ENCODE measurements at regions not wholly inside any gene's neighbourhood (a gene's known extent, or its start where the extent isn't known, plus 50 kb on each side); places are given as distances from the start of the nearest gene placed in this dataset.

GRCh38 chr2:204437815-204438756, 107.2 kb upstream of the PARD3B start:
- no peak for DNase-seq

GRCh38 chr2:204441316-204441715, 104.0 kb upstream of the PARD3B start:
- no peak for DNase-seq

GRCh38 chr2:204445149-204445548, 100.1 kb upstream of the PARD3B start:
- no peak for DNase-seq

DNA sequence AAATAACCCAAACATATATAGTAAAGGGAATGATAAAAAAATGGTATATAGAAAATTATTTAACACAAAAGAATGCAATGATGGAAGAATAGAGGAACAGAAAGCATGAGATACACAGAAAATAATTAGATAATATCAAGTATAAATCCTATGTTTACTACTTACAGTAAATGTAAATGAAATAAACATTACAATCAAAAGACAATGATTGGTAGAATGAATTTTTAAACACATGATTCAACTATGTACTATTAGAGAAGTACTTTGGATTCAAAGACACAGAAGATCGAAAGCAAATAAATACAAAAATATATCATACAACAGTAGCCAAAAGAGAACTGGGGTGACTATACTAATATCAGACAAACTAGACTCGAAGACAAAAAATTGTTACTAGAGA, 97.6 kb upstream of the PARD3B start:
- DNase-seq: no peak

DNA sequence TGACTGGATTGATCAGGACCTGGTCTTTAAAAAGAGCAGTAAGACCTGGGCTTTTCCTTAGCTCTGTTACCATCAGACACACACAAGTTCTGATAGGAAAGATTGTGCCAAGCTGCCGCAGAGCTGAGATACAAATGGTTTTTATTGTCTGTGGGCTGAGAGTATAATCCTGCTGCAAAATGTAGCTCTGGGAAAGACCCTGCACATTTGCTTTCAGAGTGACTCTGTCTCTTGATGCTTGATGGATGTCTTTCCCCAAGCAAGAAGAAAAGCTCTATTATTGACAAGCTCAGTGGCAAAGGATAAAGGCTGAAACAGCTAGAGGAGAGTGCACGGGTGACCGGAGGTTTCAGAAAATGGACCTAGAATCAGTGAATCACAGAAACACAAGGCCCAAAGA, 95.3 kb upstream of the PARD3B start:
- no peak for DNase-seq

DNA sequence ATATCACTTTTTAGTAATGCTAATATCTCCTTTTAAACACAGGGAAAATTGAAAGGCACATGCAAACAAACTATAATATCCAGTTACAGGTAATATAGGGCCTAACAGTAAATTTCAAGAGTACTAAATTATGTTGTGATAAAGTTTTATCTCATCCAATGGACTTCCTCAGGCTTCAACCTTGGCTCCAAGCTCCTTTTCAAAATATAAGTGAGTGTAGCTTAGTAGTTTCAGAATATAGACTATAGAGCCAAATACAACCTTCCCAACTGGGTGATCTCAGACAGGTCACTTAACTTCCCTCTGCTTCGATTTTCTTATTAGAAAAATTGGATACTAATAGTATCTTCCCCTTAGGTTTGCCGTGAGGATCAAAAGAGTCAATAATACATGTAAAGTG, 93.5 kb upstream of the PARD3B start:
- DNase-seq: no peak

DNA sequence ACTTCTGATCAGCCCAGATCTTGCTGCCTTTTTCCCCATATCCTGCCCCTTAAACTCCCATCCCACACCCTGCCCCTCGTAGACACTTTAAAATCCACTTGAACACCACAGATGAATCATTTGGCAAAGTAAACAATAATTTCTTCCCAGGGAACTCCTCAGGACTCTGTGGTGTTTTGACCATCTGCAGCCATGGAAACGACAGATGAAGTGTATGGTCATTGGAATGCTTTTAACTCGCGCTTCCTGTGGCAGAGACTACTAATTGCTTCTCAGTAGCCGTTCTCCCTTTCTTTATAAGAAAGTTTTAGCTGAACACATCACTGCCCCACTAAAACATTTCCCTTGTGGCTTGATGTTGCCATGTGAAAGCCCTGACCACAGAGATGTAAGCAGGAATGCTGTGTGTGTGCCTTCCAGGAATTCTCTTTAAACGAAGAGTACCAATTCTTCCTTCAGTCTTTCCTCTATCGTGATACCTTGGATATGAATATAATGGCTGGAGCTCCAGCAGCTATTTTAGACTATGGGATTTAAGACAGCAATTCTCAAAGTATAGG, 92.7 kb upstream of the PARD3B start:
- DNase-seq: no peak

GRCh38 chr2:204453730-204454167, 91.5 kb upstream of the PARD3B start:
- no peak for DNase-seq

DNA sequence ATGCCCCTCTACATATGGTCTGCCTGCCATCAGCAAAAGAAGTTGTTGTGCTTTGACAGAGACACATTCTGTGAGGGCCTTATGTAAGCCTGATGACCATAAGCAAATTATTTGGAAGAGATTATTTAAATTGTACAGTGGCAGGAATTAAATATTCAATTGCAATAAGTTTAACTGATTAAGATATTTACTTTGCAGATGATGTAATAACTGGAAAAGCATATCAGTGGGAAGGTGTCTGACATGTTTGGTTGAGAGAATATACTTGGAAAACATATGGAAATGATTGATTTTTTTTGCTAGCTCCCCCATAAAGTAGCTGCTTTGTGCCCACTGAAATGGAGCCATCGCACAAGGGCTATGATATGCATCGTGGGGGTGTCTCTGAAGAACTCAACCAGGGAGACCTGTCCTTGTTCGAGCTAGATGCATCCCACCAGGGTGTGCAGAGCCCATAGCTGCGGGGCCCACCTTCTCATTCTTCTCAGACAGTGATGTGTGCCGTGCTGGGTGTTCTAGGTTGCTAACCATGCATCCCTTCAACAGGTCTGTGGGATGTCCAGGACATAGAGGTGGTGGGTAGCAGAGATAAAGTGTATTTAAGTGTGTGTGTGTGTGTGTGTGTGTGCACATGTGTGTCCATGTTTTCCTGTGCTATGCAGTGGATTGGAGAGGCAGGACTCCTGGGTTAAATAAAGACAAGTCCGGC, 90.4 kb upstream of the PARD3B start:
- no peak for DNase-seq

DNA sequence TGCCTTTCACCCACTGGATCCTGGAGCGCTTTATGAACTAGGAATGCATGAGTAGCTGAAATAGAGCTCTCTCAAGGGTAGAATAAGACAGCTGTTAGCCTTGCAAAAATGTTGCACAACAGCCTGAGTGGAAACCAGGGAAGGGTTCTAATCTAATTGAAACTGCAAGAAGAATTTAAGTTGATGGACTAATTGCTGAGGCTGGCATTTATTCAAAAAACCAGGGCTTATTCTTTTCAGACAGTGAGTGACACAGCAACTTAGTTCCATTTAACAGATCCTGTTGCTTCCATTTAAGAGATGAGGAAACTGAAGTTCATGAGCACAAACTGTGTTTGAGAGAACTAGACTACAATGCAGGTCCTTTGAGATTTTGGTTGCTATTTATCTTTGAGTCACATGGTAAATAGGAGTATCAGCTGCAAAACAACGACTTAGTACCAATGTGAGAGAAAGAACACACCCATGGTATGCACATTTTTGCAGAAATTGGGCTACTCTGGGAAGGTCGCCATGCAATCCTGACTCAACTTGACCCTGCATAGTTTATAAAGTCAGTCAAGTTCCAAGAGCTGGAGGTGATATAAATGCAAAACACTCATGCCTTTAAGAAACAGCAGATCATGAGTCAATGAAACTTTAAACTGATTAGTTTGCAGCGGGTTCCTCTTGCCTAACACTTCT, 76.4 kb upstream of the PARD3B start:
- no peak for DNase-seq

- no peak for DNase-seq
Measured at GRCh38 chr2:204470178-204470620, 75.1 kb upstream of the PARD3B start.

DNA sequence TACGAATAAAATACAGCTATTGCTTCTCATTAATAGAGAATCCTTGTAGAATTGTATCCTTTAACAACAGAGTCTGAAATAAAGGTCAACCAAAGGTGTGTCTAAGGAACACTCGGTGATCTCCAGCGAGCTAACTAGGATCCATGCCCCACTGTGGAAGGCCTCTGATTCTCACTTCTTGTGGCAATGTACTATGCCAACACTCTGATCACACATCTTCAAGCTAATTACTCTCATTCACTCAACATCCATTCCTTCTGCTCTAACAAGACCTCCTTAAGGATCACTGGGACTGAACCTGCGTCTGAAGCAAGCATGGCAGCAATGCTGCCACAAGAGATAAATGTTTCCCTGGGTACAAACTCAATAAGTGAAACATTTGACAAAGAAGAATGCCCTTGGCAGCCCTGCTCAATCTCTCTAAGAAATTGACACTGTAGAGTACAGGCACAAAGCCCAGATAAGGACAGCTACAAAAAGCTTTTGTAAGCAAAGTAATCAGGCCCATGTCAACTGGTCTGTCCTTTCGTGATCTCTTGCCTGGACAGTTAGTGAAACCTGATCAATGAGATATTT, 74.6 kb upstream of the PARD3B start:
- DNase-seq: no peak

DNA sequence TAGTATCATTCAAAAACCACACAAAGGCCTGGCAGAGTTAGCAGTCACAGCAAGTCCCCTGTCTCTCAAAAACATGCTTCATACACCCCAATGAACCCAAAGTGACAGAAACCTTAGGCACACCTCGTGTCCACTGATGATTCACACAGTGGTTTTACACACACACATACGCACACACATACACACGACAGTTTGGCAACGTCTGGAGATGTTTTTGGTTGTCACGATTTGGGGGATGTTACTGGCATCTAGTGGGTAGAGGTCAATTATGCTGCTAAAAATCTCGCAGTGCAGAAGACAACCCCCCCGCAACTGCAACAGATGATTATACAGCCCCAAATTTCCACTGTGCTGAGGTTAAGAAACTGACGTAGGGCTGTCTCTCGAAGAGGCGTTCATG, 72.9 kb upstream of the PARD3B start:
- DNase-seq: no peak

DNA sequence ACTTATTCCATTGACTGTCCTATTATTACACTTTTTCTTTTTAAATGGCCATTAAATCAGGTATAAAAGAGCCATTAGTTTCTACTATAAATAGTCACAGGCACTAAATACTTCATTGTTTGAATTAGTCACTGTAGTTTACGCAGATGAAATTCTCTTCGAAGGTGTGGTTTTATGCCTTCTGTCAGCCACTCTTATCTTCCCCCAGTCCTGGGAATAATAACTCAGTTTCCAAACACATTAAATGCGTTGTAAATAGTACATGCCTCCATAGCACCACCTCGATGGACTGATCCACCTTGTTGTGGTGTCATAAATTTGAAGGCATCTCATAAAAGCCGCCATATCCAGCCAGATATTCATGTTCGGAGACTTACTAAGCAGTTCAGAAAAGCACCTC, 72.1 kb upstream of the PARD3B start:
- no peak for DNase-seq

DNA sequence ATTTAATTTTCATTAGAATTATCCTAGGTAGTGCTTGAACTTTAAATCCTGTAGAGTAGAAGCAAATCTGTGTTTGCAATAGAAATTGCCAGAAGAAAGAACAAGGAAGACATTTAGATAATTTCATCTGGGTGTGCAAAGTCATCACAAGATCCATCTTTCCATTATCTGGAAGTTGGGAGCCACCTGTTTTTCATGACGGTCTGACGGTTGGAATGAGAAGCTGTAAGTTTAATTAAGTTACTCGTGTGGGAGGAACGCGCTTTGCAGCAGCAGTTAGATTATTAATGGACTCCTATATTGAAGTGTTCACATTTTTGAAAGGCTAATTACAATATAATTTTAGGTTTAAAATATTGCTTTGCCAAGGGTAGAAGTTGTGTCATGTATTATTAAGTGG, 69.9 kb upstream of the PARD3B start:
- no peak for DNase-seq

DNA sequence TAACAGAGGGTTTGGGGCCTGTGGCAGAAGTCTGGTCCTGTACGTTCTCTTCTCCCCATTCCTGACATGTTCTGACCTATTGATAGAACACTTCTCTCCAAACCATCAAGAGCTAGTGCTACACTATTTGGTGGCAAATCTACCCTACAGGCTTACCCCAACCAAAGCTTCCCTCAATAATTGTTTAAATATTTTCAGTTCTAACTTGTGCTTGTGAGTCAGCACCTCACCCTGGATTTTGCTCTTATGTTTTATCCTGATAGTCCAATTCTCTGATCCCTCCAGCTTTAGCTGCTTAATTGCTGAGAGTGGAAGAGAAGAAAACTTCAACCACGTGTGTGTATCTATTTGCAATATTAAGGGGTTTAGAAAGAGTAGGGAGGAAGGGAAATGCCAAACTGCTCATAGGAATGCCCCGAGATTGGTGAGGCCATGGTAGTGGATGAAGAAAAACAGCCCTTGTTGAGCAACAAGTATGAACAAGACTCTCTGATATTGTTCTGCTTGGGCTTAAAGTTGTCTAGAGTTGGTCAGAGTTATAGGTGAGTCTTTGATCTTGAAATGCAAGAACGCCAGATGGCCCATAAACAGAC, 67.8 kb upstream of the PARD3B start:
- DNase-seq: no peak

GRCh38 chr2:204479557-204479956, 65.7 kb upstream of the PARD3B start:
- no peak for DNase-seq

DNA sequence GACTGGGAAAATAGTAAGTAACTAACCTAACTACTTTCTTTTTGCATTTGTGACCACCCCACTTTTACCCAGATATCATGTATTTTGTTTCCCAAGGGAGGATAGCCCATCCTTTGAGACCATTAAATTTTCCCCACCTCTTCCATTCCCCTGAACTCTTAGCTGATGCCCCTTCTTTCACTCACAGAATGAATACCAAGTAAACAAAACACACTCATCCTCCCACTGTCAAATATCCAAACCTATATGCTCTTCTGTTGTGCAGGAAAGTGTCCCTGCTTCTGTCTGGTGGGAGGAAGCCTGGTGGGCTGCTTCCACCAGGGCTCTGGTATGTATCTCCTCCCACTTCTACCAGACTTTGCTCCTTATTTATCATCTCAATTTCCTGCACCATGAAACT, 64.6 kb upstream of the PARD3B start:
- DNase-seq: no peak

DNA sequence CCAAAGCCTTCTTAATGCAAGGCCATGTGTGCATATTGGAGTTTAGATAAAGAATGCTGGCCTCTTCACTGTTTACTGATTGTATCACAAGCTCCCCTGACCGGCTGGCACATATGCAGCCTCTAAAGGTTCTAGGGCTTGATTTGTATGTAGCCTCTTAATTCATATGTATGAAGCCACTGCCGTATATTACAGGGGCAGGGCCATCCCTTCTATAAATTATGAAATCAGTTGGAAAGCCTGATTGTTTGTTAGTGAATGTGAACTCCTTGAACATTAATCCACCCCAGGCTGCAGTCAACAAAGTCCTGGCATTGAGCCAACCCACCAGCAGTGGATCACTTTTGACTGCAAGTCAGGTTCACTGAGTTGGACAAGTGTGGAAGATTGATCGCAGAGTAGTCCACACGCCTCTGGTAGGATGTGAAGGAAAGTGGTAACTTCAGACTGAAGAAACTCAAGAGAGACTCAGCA, 61.6 kb upstream of the PARD3B start:
- DNase-seq: no peak

GRCh38 chr2:204486321-204486720, 59.0 kb upstream of the PARD3B start:
- DNase-seq: no peak

DNA sequence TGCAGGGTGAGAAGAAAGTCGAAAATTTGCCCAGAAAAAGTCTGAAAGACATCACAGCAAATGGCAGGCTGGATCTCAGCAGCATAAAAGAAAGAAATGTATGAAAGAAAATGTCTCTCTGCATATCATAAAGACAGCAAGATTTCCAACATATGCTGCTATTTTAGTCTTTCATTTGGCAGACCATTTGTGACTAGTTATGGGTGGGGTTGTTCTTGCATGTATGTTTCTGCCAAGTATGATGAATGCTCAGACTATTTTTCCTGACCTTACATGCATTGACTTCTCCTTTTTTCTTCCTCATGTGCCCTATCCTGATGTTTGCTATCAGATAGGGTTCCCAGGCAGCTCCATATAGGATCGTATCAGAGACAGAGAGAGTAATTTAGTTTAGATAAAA, 58.5 kb upstream of the PARD3B start:
- no peak for DNase-seq

All from NK-92 treated with Interleukin-12 subunit alpha and Interleukin-12 subunit beta, amount 100 ng/mL, for 24 hours (cell line).